Thymus (tissue), 11 donors: ENCODE measurements at regions not wholly inside any gene's neighbourhood (a gene's known extent, or its start where the extent isn't known, plus 50 kb on each side); places are given as distances from the start of the nearest gene placed in this dataset.

Experiments used
- DNase-seq, 9 donors: peaks; one replicate each; pipeline ENCODE4 v3.0.0-alpha.2; 2013; ENCODE audit warnings: low spot score in 9 of 9, low read depth in 6 of 9, missing footprints in 1 of 9
- H3K27ac ChIP-seq, 2 donors: one replicate each; pipeline ENCODE4 v1.5.1; 2013; ENCODE audit warnings: control low read depth in 1 of 2, low read depth in 1 of 2, low read length in 1 of 2, mild to moderate bottlenecking in 1 of 2, moderate library complexity in 1 of 2
- H3K27me3 ChIP-seq, 2 donors: one replicate each; pipeline ENCODE4 v1.5.1; 2013; ENCODE audit warnings: low read length in 1 of 2; ENCODE audit not compliant: control insufficient read depth in 2 of 2, insufficient read depth in 1 of 2
- H3K36me3 ChIP-seq, 2 donors: one replicate each; pipeline ENCODE4 v1.5.1; 2013; ENCODE audit warnings: low read length in 1 of 2, mild to moderate bottlenecking in 1 of 2, moderate library complexity in 1 of 2; ENCODE audit not compliant: control insufficient read depth in 2 of 2, insufficient read depth in 2 of 2
- H3K4me1 ChIP-seq, 2 donors: one replicate each; pipeline ENCODE4 v1.5.1; 2013; ENCODE audit warnings: low read length in 2 of 2; ENCODE audit not compliant: control insufficient read depth in 2 of 2, insufficient read depth in 2 of 2
- H3K4me3 ChIP-seq, 2 donors: one replicate each; pipeline ENCODE4 v1.5.1; 2013; ENCODE audit warnings: low read length in 2 of 2, control low read depth in 1 of 2, mild to moderate bottlenecking in 1 of 2
- H3K9me3 ChIP-seq, 2 donors: one replicate each; pipeline ENCODE4 v1.5.1; 2013; ENCODE audit warnings: low read length in 1 of 2, mild to moderate bottlenecking in 1 of 2; ENCODE audit not compliant: control insufficient read depth in 2 of 2, insufficient read depth in 1 of 2
- WGBS: extraction: QIAGEN DNeasy Blood & Tissue Kit; methylation state at CpG from one replicate; pipeline ENCODE4 v1.1.7; 2013; 5-methylcytosine and 5-hydroxymethylcytosine counted together
- donor health status: healthy.

DNA sequence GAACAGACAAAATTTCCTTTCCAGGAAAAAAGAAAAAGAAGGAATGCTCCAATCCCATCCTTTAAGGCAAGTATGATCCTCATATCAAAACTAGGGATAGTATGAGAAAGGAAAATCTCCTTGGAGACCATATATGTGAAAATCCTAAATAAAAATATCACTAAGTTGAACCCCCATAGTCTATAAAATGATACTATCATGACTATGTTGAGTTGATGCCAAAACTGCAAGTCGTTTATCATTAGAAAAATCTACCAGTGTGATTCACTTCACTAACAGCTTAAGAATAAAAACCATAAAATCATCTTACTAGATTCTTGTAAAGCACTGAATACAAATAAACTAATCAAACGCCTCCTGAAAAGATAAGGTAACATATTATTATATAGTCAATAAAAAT lies 76.6 kb upstream of the STXBP5 start:
- Histone ChIP-seq H3K4me1 (no peaks in the 10 kb centered on the region), H3K27me3 (no peaks in the 10 kb centered on the region), H3K27ac (no peak overlapping the region), H3K36me3 (no peaks in the 10 kb centered on the region), H3K4me3 (no peak overlapping the region), H3K9me3 (no peaks in the 10 kb centered on the region)
- 95% methylated on average over 2 of the region's 2 CpGs for WGBS
- no peak for DNase-seq

DNA sequence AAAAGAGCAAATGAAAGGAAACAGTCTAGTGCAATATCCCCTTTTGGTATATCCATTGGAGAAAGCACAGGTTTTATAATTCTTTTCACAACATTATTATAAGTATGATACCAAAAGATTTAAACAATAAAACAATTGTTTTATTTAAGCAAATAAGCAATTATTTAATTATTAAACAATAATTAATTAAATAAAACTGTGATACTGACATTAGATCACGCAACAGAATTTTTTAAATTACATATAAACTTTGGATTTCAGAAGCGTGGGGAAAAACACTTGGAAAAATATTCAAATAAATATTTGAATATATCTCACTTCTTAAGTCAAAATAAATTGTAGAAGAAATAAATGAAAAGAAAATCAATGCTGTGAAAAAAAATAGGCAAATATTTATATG lies 76.2 kb upstream of the STXBP5 start:
- DNase-seq = no peak
- Histone ChIP-seq H3K9me3 (no peaks in the 10 kb centered on the region), H3K27me3 (no peaks in the 10 kb centered on the region), H3K36me3 (no peaks in the 10 kb centered on the region), H3K4me1 (no peaks in the 10 kb centered on the region), H3K4me3 (no peak overlapping the region), H3K27ac (no peak overlapping the region)
- 98% methylated on average over 2 of the region's 2 CpGs for WGBS

DNA sequence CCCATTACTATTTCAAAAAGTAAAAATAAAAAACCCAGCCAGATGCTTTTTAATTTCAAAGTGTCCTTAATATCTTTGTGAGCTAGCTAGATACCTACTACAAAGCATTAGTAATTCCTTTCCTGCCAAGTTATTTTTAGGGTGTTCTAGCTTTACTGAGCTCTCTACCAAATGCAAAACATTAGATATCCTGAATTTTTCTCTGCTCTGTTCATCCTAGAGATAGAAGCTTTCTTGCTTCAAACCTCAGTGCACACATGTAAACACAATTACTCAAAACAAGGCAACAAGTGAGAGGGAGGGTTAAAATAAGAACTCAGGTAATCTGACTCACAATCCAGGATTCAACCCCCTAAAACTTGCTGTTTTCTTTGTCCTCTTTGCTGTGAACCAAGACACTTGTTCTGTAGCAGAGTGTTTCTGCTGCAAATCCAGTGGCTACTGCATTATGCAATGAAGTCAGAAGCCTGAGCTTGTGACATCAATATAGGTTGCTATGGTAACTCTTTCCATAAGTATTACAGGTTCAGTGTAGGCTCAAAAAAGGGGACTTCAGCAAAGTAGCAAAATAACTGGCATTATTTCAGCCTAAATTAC lies 72.6 kb upstream of the STXBP5 start:
- no peak for DNase-seq
- Histone ChIP-seq H3K4me1 (no peaks in the 10 kb centered on the region), H3K27me3 (no peaks in the 10 kb centered on the region), H3K36me3 (no peaks in the 10 kb centered on the region), H3K4me3 (no peak overlapping the region), H3K9me3 (no peaks in the 10 kb centered on the region), H3K27ac (no peak overlapping the region)

DNA sequence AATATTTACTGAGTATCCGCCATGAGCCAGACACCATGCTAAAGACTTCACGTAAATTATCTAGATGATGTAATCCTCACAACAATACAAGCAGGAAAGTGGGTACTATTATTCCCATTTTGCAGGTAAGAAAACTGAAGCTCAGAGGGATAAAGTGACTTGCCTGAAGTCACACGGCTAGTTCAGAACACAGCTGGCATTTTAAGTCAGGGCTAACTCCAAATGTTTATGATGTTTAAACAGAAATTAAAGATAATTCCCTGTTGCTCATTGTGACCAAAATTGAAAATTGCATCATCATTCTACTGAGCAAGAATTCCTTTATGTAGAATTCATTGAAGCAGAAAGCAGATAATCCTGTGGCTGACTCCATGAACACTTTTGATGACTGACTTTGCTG lies 71.3 kb upstream of the STXBP5 start:
- H3K27me3 ChIP-seq = no peaks in the 10 kb centered on the region
- WGBS = 98% methylated on average over 3 of the region's 3 CpGs
- no peak for DNase-seq
- no peak overlapping the region for H3K4me3 ChIP-seq
- H3K9me3 ChIP-seq = no peaks in the 10 kb centered on the region
- no peaks in the 10 kb centered on the region for H3K4me1 ChIP-seq
- H3K36me3 ChIP-seq = no peaks in the 10 kb centered on the region
- H3K27ac ChIP-seq = no peak overlapping the region

DNA sequence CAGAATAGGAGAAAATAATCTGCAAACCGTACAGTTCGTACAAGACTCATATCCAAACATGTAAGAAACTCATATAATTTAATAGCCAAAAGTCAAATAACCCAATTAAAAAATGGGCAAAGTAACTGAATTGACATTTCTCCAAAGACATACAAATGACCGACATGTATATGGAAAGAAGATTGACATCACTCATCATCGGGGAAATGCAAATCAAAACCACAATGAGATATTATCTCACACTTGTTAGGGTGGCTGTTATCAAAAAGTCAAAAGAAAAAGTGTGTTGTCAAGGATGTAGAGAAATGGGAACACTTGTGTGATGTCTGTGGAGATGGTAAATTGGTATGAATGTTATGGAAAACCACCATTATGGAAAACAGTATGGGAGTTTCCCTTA lies 70.5 kb upstream of the STXBP5 start:
- Histone ChIP-seq H3K36me3 (no peaks in the 10 kb centered on the region), H3K9me3 (no peaks in the 10 kb centered on the region), H3K27me3 (no peaks in the 10 kb centered on the region), H3K4me3 (no peak overlapping the region), H3K27ac (no peak overlapping the region), H3K4me1 (no peaks in the 10 kb centered on the region)
- DNase-seq = no peak
- 86% methylated on average over 4 of the region's 4 CpGs for WGBS

DNA sequence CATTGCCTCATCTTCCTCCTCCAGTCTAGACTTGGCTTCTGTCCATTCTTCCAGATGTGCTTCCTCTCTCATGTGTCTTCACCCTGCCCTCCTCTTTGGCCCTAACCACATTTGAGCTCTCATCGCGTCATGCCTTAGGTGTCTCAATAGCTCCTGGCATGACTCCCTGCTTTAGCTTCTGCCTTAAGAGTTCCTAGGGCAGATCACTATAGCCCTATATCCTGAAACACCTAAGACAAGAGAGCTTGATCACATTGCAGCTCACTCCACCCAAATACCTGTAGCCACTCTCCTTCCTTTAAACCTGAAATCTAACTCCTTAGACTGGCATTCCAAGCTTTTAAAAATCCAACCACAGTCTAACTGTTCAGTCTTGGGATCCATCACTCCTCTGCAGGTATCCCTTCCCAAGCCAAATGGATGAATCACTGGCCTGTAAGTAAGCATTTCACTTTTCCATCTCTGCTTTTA lies 69.0 kb upstream of the STXBP5 start:
- no peak for DNase-seq
- Histone ChIP-seq H3K27me3 (no peaks in the 10 kb centered on the region), H3K4me1 (no peaks in the 10 kb centered on the region), H3K27ac (no peak overlapping the region), H3K36me3 (no peaks in the 10 kb centered on the region), H3K4me3 (no peak overlapping the region), H3K9me3 (no peaks in the 10 kb centered on the region)
- 89% methylated on average over 2 of the region's 2 CpGs for WGBS

DNA sequence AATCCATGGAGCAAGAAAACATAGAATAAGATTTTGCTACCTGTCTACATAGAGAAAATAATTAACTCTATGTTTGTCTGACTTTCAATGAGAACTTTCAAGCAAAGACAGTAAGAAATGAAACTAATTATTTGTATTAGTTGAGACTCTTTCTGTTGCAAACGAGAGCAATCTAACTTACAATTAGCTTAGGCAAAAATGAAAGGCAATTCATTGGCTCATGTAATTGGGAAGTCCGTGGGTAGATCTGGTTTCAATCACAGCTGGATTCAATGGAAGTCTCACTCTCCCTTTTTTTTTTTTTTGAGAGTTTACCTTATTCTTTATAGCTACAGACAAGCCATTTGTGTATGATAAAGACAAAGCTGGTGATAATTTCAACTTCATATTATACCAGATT lies 68.2 kb upstream of the STXBP5 start:
- no peak for DNase-seq
- H3K36me3 ChIP-seq = no peaks in the 10 kb centered on the region
- no peak overlapping the region for H3K4me3 ChIP-seq
- H3K4me1 ChIP-seq = no peaks in the 10 kb centered on the region
- no peaks in the 10 kb centered on the region for H3K9me3 ChIP-seq
- no peak overlapping the region for H3K27ac ChIP-seq
- H3K27me3 ChIP-seq = no peaks in the 10 kb centered on the region
- WGBS = 93% methylated on average over 2 of the region's 2 CpGs

DNA sequence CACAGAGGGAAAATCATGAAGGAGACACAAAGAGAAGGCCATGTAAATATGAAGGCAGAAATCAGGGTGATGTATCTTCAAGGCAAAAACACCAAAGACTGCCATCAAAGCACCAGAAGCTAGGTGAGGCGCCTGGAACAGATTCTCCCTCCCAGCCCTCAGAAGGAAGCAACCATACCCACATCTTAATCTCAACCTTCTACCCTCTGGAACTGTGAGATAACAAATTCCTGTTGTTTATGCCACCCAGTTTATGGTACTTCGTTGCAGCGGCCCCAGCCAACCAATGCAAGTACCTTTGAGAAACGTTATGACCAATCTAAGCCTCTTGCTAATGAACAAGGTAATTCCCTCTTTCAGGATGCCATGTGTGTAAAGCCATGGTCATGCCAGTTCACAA lies 66.2 kb upstream of the STXBP5 start:
- Histone ChIP-seq H3K9me3 (no peaks in the 10 kb centered on the region), H3K4me1 (no peaks in the 10 kb centered on the region), H3K27me3 (no peaks in the 10 kb centered on the region), H3K4me3 (no peak overlapping the region), H3K36me3 (no peaks in the 10 kb centered on the region), H3K27ac (no peak overlapping the region)
- DNase-seq = no peak
- WGBS = 83% methylated on average over 4 of the region's 4 CpGs

DNA sequence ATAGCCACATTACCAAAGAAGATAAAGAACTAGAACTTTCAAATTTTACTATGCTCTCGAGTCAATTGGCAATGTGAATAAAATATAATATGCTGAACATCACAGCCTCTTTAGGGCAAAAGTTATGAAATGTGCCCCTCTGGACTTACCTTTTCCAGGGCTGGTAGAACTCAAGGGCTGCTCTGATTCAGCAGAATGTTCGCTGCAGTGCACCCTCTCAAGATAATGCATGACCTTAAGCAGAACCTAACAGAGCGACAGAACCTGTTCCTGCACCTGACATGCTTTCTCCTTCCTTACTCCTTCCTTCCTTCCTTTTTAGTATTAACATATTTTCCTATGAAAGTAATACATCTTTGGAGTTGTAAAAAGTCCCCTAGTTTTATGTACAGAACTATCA lies 65.4 kb upstream of the STXBP5 start:
- no peaks in the 10 kb centered on the region for H3K9me3 ChIP-seq

More for the DNA sequence above, 65.4 kb upstream of the STXBP5 start:
- DNase-seq = no peak
- Histone ChIP-seq H3K27ac (no peak overlapping the region), H3K4me3 (no peak overlapping the region), H3K27me3 (no peaks in the 10 kb centered on the region), H3K36me3 (no peaks in the 10 kb centered on the region), H3K4me1 (no peaks in the 10 kb centered on the region)
- 97% methylated on average over 3 of the region's 3 CpGs for WGBS
